A549 (cell line): ENCODE measurements at regions not wholly inside any gene's neighbourhood (a gene's known extent, or its start where the extent isn't known, plus 50 kb on each side); places are given as distances from the start of the nearest gene placed in this dataset.

Experiments used
- ATAC-seq, 2 experiments: fragments of 200-7000 bp in 1 of 2; fragments of >200 bp in 1 of 2; cut with Nextera tagmentation in 1 of 2; cut with Tn5 transposase in 1 of 2; 3 replicates each; pipeline versions ENCODE4 v1.8.0 to v1.9.1; 2018 to 2020; ENCODE audit warnings: mild to moderate bottlenecking in 1 of 2, moderate library complexity in 1 of 2
- CTCF ChIA-PET: fragments of 300-600 bp; sonication (Branson Sonifier 250); formaldehyde crosslinking; extraction: SDS; loops from one replicate; lab custom pipeline; 2021; ENCODE audit warnings: antibody characterized with exemption, inconsistent platforms; lab: Yijun Ruan, JAX
- POLR2A ChIA-PET: fragments of 350-600 bp; formaldehyde crosslinking; extraction: SDS; loops from one replicate; lab custom pipeline; 2021; ENCODE audit warnings: antibody characterized with exemption, inconsistent platforms; lab: Yijun Ruan, JAX
- DNase-seq, 2 experiments: peaks; one replicate each; pipeline versions ENCODE4 v3.0.0 to v3.0.0-alpha.2; 2011 to 2016; ENCODE audit warnings: low read depth in 1 of 2, low spot score in 1 of 2
- FAIRE-seq: peaks from 2 replicates; lab custom pipeline; 2011; peaks lifted over from hg19 to GRCh38; lab: Jason Lieb, UNC
- H3K27ac ChIP-seq, 2 experiments: fragments of >200 bp; sonication (Bioruptor Twin); formaldehyde crosslinking; 3 replicates each; pipeline ENCODE4 v1.5.1; 2016 to 2017
- H3K4me1 ChIP-seq: fragments of >200 bp; sonication (Bioruptor Twin); formaldehyde crosslinking; 3 replicates; pipeline ENCODE4 v1.6.1; 2016
- H3K4me2 ChIP-seq: fragments of >200 bp; sonication (Bioruptor Twin); formaldehyde crosslinking; 3 replicates; pipeline ENCODE4 v1.6.1; 2016
- H3K4me3 ChIP-seq: fragments of >200 bp; sonication (Bioruptor Twin); formaldehyde crosslinking; 3 replicates; pipeline ENCODE4 v1.5.1; 2016
- H3K9me3 ChIP-seq: fragments of >200 bp; sonication (Bioruptor Twin); formaldehyde crosslinking; 3 replicates; pipeline ENCODE4 v1.6.1; 2016
- BHLHE40 ChIP-seq: IDR thresholded peaks from 2 replicates; pipeline ENCODE4 v1.6.1; 2012; ENCODE audit warnings: low read depth, low read length, inconsistent platforms
- CHD2 ChIP-seq: fragments of 150-350 bp; IDR thresholded peaks from 2 replicates; pipeline ENCODE4 v1.6.1; 2014; ENCODE audit warnings: low read length; ENCODE audit not compliant: partially characterized antibody
- CHD4 ChIP-seq: fragments of 200-600 bp; sonication (generic); IDR thresholded peaks from 2 replicates; pipeline ENCODE4 v1.6.1; 2016; ENCODE audit warnings: antibody characterized with exemption, mild to moderate bottlenecking, borderline replicate concordance
- EHMT2 ChIP-seq: fragments of 200-600 bp; sonication (generic); IDR thresholded peaks from 2 replicates; pipeline ENCODE4 v1.6.1; 2016; ENCODE audit warnings: antibody characterized with exemption, low read depth, mild to moderate bottlenecking, moderate library complexity
- EP300 ChIP-seq, 2 experiments: fragments of >200 bp; sonication (Bioruptor Twin); formaldehyde crosslinking; IDR thresholded peaks; 2 replicates in 1 of 2; 3 replicates in 1 of 2; pipeline ENCODE4 v1.6.1; 2016 to 2017
- ESRRA ChIP-seq: fragments of 150-350 bp; IDR thresholded peaks from 2 replicates; pipeline ENCODE4 v1.6.1; 2014; ENCODE audit warnings: mild to moderate bottlenecking, low read length, borderline replicate concordance
- FOSL2 ChIP-seq, 2 experiments: fragments of 450-650 bp in 1 of 2; fragments of >200 bp in 1 of 2; sonication (Bioruptor Twin) in 1 of 2; formaldehyde crosslinking; IDR thresholded peaks; 2 replicates each; pipeline versions ENCODE4 v1.5.0 to v1.6.1; 2016 to 2020; ENCODE audit warnings: mild to moderate bottlenecking in 1 of 2, moderate library complexity in 1 of 2
- FOXS1 ChIP-seq: fragments of 250-450 bp; sonication (Bioruptor Pico); IDR thresholded peaks from 2 replicates; pipeline ENCODE4 v1.5.0; 2020; ENCODE audit warnings: mild to moderate bottlenecking, moderate library complexity
- HDAC2 ChIP-seq: fragments of 200-600 bp; sonication (generic); IDR thresholded peaks from 2 replicates; pipeline ENCODE4 v1.6.1; 2016
- HEYL ChIP-seq: fragments of 250-450 bp; sonication (Bioruptor Pico); IDR thresholded peaks from 2 replicates; pipeline ENCODE4 v1.8.0; 2021; ENCODE audit warnings: mild to moderate bottlenecking, moderate library complexity
- HOXB5 ChIP-seq: fragments of 250-450 bp; sonication (Bioruptor Pico); IDR thresholded peaks from 2 replicates; pipeline ENCODE4 v1.5.0; 2020; ENCODE audit warnings: mild to moderate bottlenecking, moderate library complexity
- JUN ChIP-seq, 2 experiments: fragments of >200 bp; sonication (Bioruptor Twin); formaldehyde crosslinking; IDR thresholded peaks; 2 replicates in 1 of 2; 3 replicates in 1 of 2; pipeline ENCODE4 v1.6.1; 2016 to 2017
- KDM1A ChIP-seq: fragments of 200-600 bp; sonication (generic); IDR thresholded peaks from 2 replicates; pipeline ENCODE4 v1.6.1; 2016; ENCODE audit warnings: low read depth, mild to moderate bottlenecking
- MAFK ChIP-seq: fragments of 450-650 bp; IDR thresholded peaks from 2 replicates; pipeline ENCODE4 v1.6.1; 2014; ENCODE audit not compliant: partially characterized antibody
- NFE2L2 ChIP-seq: fragments of 150-350 bp; conservative IDR thresholded peaks from 2 replicates; pipeline ENCODE4 v1.6.1; 2014; ENCODE audit warnings: low read length
- NR3C1 ChIP-seq: fragments of >200 bp; sonication (Bioruptor Twin); formaldehyde crosslinking; IDR thresholded peaks from 3 replicates; pipeline ENCODE4 v1.6.1; 2017
- POLR2A ChIP-seq: IDR thresholded peaks from 2 replicates; pipeline ENCODE4 v1.6.1; 2012; ENCODE audit warnings: mild to moderate bottlenecking, low read length
- RAD21 ChIP-seq, 2 experiments: fragments of >200 bp in 1 of 2; sonication (Bioruptor Twin) in 1 of 2; formaldehyde crosslinking in 1 of 2; IDR thresholded peaks in 1 of 2; conservative IDR thresholded peaks in 1 of 2; 2 replicates in 1 of 2; 3 replicates in 1 of 2; pipeline ENCODE4 v1.6.1; 2012 to 2018; ENCODE audit warnings: inconsistent platforms in 1 of 2
- RARB ChIP-seq: fragments of 250-450 bp; sonication (Bioruptor Pico); IDR thresholded peaks from 2 replicates; pipeline ENCODE4 v1.8.0; 2021; ENCODE audit warnings: mild to moderate bottlenecking, moderate library complexity
- RNF2 ChIP-seq: fragments of 200-600 bp; sonication (generic); IDR thresholded peaks from 2 replicates; pipeline ENCODE4 v1.6.1; 2016; ENCODE audit warnings: low read depth, mild to moderate bottlenecking, antibody characterized with exemption, moderate library complexity, borderline replicate concordance
- SREBF2 ChIP-seq: fragments of 450-650 bp; IDR thresholded peaks from 2 replicates; pipeline ENCODE4 v1.6.1; 2014; ENCODE audit warnings: mild to moderate bottlenecking, moderate library complexity
- TFCP2L1 ChIP-seq: fragments of 250-450 bp; sonication (Bioruptor Pico); IDR thresholded peaks from 2 replicates; pipeline ENCODE4 v1.5.0; 2021; ENCODE audit warnings: mild to moderate bottlenecking
- TP53 ChIP-seq: fragments of 250-450 bp; sonication (Bioruptor Pico); IDR thresholded peaks from 2 replicates; pipeline ENCODE4 v1.5.0; 2021; ENCODE audit warnings: mild to moderate bottlenecking, moderate library complexity
- ZFP36 ChIP-seq: fragments of 450-650 bp; IDR thresholded peaks from 2 replicates; pipeline ENCODE4 v1.6.1; 2014; ENCODE audit warnings: borderline replicate concordance; ENCODE audit not compliant: partially characterized antibody
- ZNF302 ChIP-seq: fragments of 250-450 bp; sonication (Bioruptor Pico); IDR thresholded peaks from 2 replicates; pipeline ENCODE4 v1.9.0; 2021; ENCODE audit warnings: inconsistent platforms, mild to moderate bottlenecking, moderate library complexity
- ZSCAN20 ChIP-seq: fragments of 250-450 bp; sonication (Bioruptor Pico); IDR thresholded peaks from 2 replicates; pipeline ENCODE4 v1.8.0; 2022; ENCODE audit warnings: mild to moderate bottlenecking, moderate library complexity
- WGBS: methylation state at CpG from one replicate; pipeline ENCODE4 v1.1.6; 2017; ENCODE audit errors: missing lambda C conversion rate; 5-methylcytosine and 5-hydroxymethylcytosine counted together
- TF ChIP-seq, protein P1 (sequence below): IDR thresholded peaks from 2 replicates; pipeline ENCODE4 v1.6.1; 2012
- TF ChIP-seq, protein P2 (sequence below): IDR thresholded peaks from 2 replicates; pipeline ENCODE4 v1.6.1; 2012
- TF ChIP-seq, protein P3 (sequence below): fragments of >200 bp; sonication (Bioruptor Twin); formaldehyde crosslinking; IDR thresholded peaks from 3 replicates; pipeline ENCODE4 v1.6.1; 2016
- TF ChIP-seq, protein P4 (sequence below): IDR thresholded peaks from 2 replicates; pipeline ENCODE4 v1.6.1; 2012; ENCODE audit warnings: low read depth, borderline replicate concordance
- TF ChIP-seq, protein P5 (sequence below): fragments of 450-650 bp; IDR thresholded peaks from 2 replicates; pipeline ENCODE4 v1.6.1; 2014; ENCODE audit warnings: antibody characterized with exemption
- TF ChIP-seq, protein P6 (sequence below): fragments of >200 bp; sonication (Bioruptor Twin); formaldehyde crosslinking; IDR thresholded peaks from 2 replicates; pipeline ENCODE4 v1.6.1; 2016
- TF ChIP-seq, protein P7 (sequence below): fragments of >200 bp; sonication (Bioruptor Twin); formaldehyde crosslinking; IDR thresholded peaks from 3 replicates; pipeline ENCODE4 v1.5.1; 2016

DNA sequence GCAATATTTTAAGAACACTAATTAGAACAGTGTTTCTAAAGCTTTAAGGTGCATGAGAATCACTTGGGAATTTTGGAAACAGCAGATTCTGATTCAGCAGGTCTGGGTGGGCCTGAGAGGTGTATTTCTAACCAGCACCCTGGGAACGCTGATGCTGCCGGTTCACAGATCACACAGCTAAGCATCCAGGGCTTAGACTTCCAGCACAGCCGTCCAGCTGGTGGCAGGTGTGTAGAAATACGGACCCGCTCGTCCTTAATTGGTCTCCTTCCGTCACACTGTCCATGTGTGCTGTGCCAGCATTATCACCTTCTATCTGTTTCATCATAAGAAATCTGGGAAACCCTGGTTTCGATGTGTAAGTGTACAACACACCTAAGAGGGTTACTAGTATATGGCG, 1029.0 kb downstream of the EFNB2 start (continued):
- TF ChIP-seq FOSL2 (IDR thresholded peaks at IDR 0.05) (no peak), FOSL2 (CRISPR knock-in tag; IDR thresholded peaks at IDR 0.05) (no peak), NR3C1 (no peak), RNF2 (no peak), KDM1A (no peak), ZNF302 (CRISPR knock-in tag) (no peak)

DNA sequence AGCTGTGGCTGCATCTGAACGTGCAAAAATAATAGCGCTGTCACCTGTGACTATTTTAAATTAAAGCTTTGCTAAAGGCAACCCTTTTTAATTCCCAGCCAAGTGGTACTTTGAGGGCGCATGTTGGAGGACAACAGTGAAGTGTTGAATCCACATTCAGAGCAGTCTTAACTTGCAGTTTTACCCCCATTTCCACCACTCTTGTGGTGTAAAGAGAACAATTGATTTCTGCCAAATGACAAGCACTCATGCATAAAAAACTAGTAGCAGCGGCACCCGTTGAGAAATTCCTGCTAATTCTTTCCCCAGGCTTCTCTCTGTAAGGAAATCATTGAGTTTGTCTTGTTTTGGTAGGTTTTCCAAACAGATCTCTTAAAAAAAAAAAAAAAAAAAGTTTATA, 1033.3 kb downstream of the EFNB2 start:
- CTCF ChIA-PET, result no interaction called here
- TF ChIP-seq NR3C1 (no peak), FOSL2 (IDR thresholded peaks at IDR 0.05) (no peak), FOSL2 (CRISPR knock-in tag; IDR thresholded peaks at IDR 0.05) (no peak), SREBF2 (no peak), ZFP36 (no peak), RAD21 (conservative IDR thresholded peaks at IDR 0.05 in 1 of 2, IDR thresholded peaks at IDR 0.05 in 1 of 2) (no peak), CHD2 (no peak), BHLHE40 (no peak), TFCP2L1 (no peak), EHMT2 (no peak), HEYL (CRISPR knock-in tag) (no peak), CHD4 (no peak), HDAC2 (no peak), FOXS1 (no peak), RNF2 (no peak), EP300 (IDR thresholded peaks at IDR 0.05) (no peak)
- TF ChIP-seq, protein P1, sequence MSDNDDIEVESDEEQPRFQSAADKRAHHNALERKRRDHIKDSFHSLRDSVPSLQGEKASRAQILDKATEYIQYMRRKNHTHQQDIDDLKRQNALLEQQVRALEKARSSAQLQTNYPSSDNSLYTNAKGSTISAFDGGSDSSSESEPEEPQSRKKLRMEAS, result no peak
- TF ChIP-seq, protein P2, sequence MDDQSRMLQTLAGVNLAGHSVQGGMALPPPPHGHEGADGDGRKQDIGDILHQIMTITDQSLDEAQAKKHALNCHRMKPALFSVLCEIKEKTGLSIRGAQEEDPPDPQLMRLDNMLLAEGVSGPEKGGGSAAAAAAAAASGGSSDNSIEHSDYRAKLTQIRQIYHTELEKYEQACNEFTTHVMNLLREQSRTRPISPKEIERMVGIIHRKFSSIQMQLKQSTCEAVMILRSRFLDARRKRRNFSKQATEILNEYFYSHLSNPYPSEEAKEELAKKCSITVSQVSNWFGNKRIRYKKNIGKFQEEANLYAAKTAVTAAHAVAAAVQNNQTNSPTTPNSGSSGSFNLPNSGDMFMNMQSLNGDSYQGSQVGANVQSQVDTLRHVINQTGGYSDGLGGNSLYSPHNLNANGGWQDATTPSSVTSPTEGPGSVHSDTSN, result no peak
- TF ChIP-seq, protein P3, sequence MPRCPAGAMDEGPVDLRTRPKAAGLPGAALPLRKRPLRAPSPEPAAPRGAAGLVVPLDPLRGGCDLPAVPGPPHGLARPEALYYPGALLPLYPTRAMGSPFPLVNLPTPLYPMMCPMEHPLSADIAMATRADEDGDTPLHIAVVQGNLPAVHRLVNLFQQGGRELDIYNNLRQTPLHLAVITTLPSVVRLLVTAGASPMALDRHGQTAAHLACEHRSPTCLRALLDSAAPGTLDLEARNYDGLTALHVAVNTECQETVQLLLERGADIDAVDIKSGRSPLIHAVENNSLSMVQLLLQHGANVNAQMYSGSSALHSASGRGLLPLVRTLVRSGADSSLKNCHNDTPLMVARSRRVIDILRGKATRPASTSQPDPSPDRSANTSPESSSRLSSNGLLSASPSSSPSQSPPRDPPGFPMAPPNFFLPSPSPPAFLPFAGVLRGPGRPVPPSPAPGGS, result no peak
- TF ChIP-seq, protein P4, sequence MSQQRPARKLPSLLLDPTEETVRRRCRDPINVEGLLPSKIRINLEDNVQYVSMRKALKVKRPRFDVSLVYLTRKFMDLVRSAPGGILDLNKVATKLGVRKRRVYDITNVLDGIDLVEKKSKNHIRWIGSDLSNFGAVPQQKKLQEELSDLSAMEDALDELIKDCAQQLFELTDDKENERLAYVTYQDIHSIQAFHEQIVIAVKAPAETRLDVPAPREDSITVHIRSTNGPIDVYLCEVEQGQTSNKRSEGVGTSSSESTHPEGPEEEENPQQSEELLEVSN, result no peak
- TF ChIP-seq, all 56 proteins: peak for 0
- no peak overlapping the region for H3K4me2 ChIP-seq
- POLR2A ChIA-PET, result no interaction called here
- no peak overlapping the region for H3K4me3 ChIP-seq
- ATAC-seq (no peak), DNase-seq (no peak), FAIRE-seq (no peak)
- no peaks in the 10 kb centered on the region for H3K9me3 ChIP-seq
- 59% methylated on average over 5 of the region's 5 CpGs for WGBS
- no peaks in the 10 kb centered on the region for H3K4me1 ChIP-seq
- no peak overlapping the region for H3K27ac ChIP-seq

DNA sequence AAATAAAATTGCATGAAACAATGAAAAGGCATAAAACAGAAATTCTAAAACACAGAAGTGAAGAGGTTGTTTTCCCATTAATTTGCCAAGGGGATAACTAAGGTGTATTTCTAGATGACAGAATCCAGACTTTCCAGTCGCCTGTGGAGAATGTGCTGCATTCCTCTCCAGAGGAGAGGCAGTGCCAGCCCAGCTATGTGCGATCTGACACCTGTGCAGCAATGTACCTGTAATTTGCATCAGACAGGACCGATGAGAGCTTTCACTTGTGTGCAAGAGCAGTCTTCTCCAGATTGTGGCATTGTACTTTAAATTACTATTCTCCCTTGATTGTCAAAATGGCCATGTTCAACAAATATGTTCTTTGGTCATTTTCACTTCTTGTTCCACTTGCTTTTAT, 1037.9 kb downstream of the EFNB2 start:
- H3K9me3 ChIP-seq, result no peaks in the 10 kb centered on the region
- no peak overlapping the region for H3K4me3 ChIP-seq
- DNase-seq (no peak), ATAC-seq (no peak), FAIRE-seq (no peak)
- CTCF ChIA-PET, result no interaction called here
- no peaks in the 10 kb centered on the region for H3K4me1 ChIP-seq
- no peak overlapping the region for H3K27ac ChIP-seq
- H3K4me2 ChIP-seq, result no peak overlapping the region
- WGBS, result 12% methylated on average over 3 of the region's 3 CpGs
- POLR2A ChIA-PET, result no interaction called here
- TF ChIP-seq TP53, result no peak
- TF ChIP-seq, protein P5, sequence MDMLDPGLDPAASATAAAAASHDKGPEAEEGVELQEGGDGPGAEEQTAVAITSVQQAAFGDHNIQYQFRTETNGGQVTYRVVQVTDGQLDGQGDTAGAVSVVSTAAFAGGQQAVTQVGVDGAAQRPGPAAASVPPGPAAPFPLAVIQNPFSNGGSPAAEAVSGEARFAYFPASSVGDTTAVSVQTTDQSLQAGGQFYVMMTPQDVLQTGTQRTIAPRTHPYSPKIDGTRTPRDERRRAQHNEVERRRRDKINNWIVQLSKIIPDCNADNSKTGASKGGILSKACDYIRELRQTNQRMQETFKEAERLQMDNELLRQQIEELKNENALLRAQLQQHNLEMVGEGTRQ, result no peak
- TF ChIP-seq, protein P6, sequence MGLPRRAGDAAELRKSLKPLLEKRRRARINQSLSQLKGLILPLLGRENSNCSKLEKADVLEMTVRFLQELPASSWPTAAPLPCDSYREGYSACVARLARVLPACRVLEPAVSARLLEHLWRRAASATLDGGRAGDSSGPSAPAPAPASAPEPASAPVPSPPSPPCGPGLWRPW, result no peak
- no peak for TF ChIP-seq RARB (CRISPR knock-in tag)
- TF ChIP-seq ESRRA, result no peak
- TF ChIP-seq, protein P7, sequence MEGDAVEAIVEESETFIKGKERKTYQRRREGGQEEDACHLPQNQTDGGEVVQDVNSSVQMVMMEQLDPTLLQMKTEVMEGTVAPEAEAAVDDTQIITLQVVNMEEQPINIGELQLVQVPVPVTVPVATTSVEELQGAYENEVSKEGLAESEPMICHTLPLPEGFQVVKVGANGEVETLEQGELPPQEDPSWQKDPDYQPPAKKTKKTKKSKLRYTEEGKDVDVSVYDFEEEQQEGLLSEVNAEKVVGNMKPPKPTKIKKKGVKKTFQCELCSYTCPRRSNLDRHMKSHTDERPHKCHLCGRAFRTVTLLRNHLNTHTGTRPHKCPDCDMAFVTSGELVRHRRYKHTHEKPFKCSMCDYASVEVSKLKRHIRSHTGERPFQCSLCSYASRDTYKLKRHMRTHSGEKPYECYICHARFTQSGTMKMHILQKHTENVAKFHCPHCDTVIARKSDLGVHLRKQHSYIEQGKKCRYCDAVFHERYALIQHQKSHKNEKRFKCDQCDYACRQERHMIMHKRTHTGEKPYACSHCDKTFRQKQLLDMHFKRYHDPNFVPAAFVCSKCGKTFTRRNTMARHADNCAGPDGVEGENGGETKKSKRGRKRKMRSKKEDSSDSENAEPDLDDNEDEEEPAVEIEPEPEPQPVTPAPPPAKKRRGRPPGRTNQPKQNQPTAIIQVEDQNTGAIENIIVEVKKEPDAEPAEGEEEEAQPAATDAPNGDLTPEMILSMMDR, result no peak
- TF ChIP-seq NFE2L2, result no peak
- TF ChIP-seq HEYL (CRISPR knock-in tag), result no peak
- TF ChIP-seq JUN (IDR thresholded peaks at IDR 0.05), result no peak
- TF ChIP-seq MAFK, result no peak
- TF ChIP-seq ZSCAN20, result no peak
- no peak for TF ChIP-seq HOXB5 (CRISPR knock-in tag)
- TF ChIP-seq, protein P4, result no peak
- no peak for TF ChIP-seq POLR2A
